ENCODE measurements at regions not wholly inside any gene's neighbourhood (a gene's known extent, or its start where the extent isn't known, plus 50 kb on each side); places are given as distances from the start of the nearest gene placed in this dataset.

DNA sequence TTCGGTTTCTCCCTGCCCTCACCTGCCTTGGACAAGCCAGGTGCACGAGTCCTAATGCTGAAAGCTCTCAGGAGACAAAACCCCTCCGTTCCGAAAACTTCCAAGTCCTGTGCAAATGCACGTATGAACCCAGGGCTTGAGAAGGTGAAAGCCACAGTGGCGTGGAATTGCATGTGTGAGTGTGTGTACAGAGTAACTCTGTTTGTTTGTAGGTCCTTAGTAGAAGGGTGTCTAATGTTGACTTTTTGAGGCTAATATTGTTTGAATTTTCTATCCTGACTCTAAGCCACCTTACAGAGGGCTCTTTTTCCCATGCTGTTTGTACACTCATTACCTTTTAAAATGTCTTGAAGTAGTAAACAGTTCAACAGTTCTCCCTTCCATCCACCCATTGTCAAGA, 129.1 kb downstream of the FOXA2 start:
- DNase-seq (ENCODE audit: extremely low spot score): no peak
- TF ChIP-seq, protein P1, sequence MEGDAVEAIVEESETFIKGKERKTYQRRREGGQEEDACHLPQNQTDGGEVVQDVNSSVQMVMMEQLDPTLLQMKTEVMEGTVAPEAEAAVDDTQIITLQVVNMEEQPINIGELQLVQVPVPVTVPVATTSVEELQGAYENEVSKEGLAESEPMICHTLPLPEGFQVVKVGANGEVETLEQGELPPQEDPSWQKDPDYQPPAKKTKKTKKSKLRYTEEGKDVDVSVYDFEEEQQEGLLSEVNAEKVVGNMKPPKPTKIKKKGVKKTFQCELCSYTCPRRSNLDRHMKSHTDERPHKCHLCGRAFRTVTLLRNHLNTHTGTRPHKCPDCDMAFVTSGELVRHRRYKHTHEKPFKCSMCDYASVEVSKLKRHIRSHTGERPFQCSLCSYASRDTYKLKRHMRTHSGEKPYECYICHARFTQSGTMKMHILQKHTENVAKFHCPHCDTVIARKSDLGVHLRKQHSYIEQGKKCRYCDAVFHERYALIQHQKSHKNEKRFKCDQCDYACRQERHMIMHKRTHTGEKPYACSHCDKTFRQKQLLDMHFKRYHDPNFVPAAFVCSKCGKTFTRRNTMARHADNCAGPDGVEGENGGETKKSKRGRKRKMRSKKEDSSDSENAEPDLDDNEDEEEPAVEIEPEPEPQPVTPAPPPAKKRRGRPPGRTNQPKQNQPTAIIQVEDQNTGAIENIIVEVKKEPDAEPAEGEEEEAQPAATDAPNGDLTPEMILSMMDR (IDR thresholded peaks at IDR 0.05; ENCODE audit: control extremely low read depth, extremely low read depth, low read depth, missing control alignments): no peak
- ChIA-PET CTCF (no interaction called here), POLR2A (no interaction called here)

DNA sequence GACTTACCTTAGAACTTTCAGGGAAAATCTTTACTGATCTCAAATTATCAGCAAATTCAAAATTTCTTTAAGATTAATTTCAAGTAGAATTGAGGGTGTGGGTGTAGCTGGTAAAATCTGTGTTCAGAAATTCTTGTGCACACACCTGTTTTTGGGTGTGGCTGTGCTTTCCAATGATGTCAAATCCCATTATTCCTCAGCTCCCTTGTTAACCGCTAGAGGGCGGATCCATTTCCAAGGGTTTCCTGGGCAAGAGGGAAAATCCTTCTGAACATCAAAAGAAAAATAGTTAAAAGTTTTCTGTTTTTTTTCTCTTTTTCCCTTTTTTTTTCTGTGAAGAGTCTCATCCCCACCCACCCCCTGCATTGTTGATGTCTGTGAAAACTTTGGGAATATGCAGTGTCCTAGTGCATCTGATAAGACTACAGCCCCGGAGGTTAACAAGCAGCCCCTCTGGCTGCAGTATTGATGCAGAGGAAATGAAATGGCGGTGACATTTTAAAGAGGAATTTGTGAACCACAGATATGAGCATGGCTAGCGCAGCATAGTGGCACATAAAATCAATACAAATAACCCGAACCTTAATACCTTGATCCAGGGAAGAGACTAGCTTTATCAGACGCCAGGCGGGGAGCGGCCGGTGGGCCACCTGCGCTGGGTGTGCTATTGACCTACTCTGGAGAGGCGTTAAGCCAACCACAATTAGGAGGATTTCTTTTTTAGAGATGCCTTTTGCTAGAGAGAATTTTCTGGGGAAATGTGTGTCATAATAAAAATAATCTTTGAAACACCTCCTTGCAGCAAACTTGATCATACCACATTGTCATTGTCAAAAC, 130.9 kb downstream of the FOXA2 start:
- ChIA-PET POLR2A (no interaction called here), CTCF (no interaction called here)
- TF ChIP-seq, protein P1 (IDR thresholded peaks at IDR 0.05; ENCODE audit: control extremely low read depth, extremely low read depth, low read depth, missing control alignments): no peak
- DNase-seq (ENCODE audit: extremely low spot score): no peak

DNA sequence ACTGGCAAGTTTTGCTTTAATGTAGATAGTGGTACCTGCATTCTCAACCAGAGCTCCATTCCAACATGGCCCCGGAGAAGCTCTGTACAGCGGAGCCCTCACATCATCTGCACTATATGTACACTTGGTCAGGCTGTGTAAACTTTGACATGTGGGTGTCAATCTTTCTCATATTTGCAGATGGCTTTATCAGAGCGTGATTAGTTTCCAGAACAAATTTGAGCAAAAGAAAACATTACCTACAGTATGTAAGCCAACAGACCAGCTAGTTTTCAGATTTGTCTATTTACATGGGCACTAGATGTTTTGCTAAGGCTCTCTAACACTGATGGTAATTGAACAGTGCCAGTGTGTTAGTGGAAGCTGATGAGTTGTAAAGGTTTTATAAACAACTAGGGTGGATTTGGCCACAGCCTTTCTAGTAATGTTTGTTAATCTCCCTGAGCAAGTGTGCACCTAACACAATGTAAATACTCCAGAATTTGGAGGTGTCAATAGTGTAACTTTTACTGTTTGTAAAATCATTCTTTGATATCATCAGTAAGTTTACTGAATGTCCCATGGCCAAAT, 131.8 kb downstream of the FOXA2 start:
- DNase-seq (ENCODE audit: extremely low spot score): no peak
- POLR2A ChIA-PET: no interaction called here

DNA sequence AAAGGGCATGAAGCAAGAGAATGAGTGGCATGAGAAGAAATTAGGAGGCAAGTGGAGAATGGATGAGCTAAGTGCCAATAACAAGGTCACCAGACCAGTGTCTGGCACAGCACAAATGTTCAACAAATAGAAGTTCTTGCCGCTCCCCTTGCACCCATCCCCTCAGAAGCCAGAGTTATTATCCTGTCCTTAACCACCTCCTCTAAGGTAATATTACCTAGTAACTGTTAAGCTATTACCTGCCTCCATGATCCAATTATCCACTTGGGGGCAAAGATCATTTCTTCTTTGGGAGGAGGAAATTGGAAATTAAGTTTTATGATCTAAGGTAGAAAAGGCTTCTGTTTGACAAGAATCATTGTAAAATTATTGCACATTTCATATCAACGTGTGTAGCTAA, 133.8 kb downstream of the FOXA2 start:
- TF ChIP-seq, protein P1 (IDR thresholded peaks at IDR 0.05; ENCODE audit: control extremely low read depth, extremely low read depth, low read depth, missing control alignments): no peak
- CTCF ChIA-PET: interaction anchor here (0.8 kb wide), 1 partner anchor 10 kb away, joined by 3 read pairs; no protein-coding TSS in a partner anchor
- DNase-seq (ENCODE audit: extremely low spot score): no peak
- POLR2A ChIA-PET: no interaction called here

More for the DNA sequence above, 131.8 kb downstream of the FOXA2 start:
- TF ChIP-seq, protein P1 (IDR thresholded peaks at IDR 0.05; ENCODE audit: control extremely low read depth, extremely low read depth, low read depth, missing control alignments): no peak
- CTCF ChIA-PET: interaction anchor here (1.1 kb wide), 1 partner anchor 9 kb away, joined by 4 read pairs; no protein-coding TSS in a partner anchor

DNA sequence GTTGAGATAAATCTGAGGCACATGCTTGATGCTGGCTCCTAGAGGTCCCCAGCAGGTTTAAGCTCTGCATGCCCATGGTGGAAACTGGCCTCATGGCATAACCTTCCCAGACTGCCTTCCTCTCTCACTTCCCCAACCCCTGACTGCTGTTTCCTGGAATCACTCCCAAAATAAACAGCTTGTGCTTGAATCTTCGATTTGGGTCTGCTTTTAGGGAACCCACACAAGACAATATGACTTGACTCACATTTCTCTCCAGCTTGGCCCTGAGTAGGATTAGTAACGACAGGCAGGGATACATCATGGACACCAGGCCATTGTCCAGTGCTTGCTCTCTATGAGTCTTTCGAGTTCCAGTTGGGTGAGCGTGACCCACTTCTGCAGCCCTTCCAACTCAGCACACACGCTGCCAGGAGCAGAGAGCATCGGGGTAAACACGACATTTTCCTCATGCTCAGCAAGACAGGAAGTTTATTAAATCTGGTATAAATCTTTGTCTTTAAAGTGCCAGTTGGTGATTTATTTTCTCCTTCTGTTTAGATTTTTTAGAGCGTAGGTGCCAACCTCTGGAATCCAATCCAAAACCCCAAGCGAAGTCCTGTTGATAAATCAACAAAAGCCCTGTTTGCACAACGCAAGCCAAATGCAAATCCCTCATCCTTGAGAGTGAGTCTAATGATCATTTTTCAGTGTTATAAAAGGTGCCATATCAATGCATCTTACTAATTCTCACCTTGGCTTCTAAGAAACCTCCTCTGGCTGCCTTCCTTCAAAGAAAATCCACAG, 135.0 kb downstream of the FOXA2 start:
- ChIA-PET CTCF (no interaction called here), POLR2A (no interaction called here)
- TF ChIP-seq, protein P1 (IDR thresholded peaks at IDR 0.05; ENCODE audit: control extremely low read depth, extremely low read depth, low read depth, missing control alignments): no peak
- no peak for DNase-seq (ENCODE audit: extremely low spot score)

DNA sequence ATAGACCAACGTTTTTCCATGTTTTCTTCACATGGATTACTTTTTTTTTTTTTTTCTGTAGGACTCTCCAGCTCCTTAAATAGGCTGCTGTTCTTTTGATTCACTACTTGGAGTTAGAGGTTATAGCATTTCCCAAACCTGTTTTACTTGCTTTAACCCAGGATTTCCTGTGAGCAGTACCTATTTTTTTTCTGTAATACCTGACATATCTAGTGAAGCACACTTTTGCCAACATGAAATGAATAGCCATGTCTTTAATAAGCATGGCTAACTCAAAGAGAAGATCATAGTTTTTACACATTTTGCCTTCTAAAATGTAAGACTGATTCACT, 137.0 kb downstream of the FOXA2 start:
- CTCF ChIA-PET: no interaction called here
- TF ChIP-seq, protein P1 (IDR thresholded peaks at IDR 0.05; ENCODE audit: control extremely low read depth, extremely low read depth, low read depth, missing control alignments): no peak
- POLR2A ChIA-PET: no interaction called here
- no peak for DNase-seq (ENCODE audit: extremely low spot score)

Measured in GM10248 (cell line).